Gastrocnemius medialis (tissue), 4 donors: ENCODE measurements at regions not wholly inside any gene's neighbourhood (a gene's known extent, or its start where the extent isn't known, plus 50 kb on each side); places are given as distances from the start of the nearest gene placed in this dataset.

Experiments used
- POLR2A ChIP-seq, 2 donors: fragments of 450-650 bp; IDR thresholded peaks; one replicate each; pipeline ENCODE4 v1.6.1; 2017; ENCODE audit warnings: antibody characterized with exemption in 2 of 2, mild to moderate bottlenecking in 2 of 2, moderate library complexity in 2 of 2
- TF ChIP-seq, protein P1 (sequence below), 5 experiments: fragments of 450-650 bp in 3 of 5; fragments of 200-600 bp in 2 of 5; sonication (generic) in 2 of 5; IDR thresholded peaks in 4 of 5; conservative IDR thresholded peaks in 1 of 5; 1 replicate in 4 of 5; 2 replicates in 1 of 5; pipeline ENCODE4 v1.5.1; 2016 to 2019; ENCODE audit warnings: antibody characterized with exemption in 5 of 5, mild to moderate bottlenecking in 3 of 5, moderate library complexity in 3 of 5

GRCh38 chr9:118871531-118871930 is 497.7 kb downstream of the BRINP1 start:
- TF ChIP-seq POLR2A (IDR thresholded peaks at IDR 0.05), result no peak
- TF ChIP-seq, protein P1, sequence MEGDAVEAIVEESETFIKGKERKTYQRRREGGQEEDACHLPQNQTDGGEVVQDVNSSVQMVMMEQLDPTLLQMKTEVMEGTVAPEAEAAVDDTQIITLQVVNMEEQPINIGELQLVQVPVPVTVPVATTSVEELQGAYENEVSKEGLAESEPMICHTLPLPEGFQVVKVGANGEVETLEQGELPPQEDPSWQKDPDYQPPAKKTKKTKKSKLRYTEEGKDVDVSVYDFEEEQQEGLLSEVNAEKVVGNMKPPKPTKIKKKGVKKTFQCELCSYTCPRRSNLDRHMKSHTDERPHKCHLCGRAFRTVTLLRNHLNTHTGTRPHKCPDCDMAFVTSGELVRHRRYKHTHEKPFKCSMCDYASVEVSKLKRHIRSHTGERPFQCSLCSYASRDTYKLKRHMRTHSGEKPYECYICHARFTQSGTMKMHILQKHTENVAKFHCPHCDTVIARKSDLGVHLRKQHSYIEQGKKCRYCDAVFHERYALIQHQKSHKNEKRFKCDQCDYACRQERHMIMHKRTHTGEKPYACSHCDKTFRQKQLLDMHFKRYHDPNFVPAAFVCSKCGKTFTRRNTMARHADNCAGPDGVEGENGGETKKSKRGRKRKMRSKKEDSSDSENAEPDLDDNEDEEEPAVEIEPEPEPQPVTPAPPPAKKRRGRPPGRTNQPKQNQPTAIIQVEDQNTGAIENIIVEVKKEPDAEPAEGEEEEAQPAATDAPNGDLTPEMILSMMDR (IDR thresholded peaks at IDR 0.05 in 4 of 5, conservative IDR thresholded peaks at IDR 0.05 in 1 of 5), result no peak
